DND-41 (cell line): ENCODE measurements at regions not wholly inside any gene's neighbourhood (a gene's known extent, or its start where the extent isn't known, plus 50 kb on each side); places are given as distances from the start of the nearest gene placed in this dataset.

ENCODE experiments used
- EZH2 ChIP-seq: IDR thresholded peaks from 3 replicates; pipeline ENCODE4 v1.6.1; 2012; ENCODE audit warnings: borderline replicate concordance, low read depth, mild to moderate bottlenecking, moderate library complexity, low read length, inconsistent platforms; ENCODE audit not compliant: severe bottlenecking
- TF ChIP-seq, protein P1 (sequence below): IDR thresholded peaks from 2 replicates; pipeline ENCODE4 v1.5.1; 2012; ENCODE audit warnings: borderline replicate concordance, low read length, moderate library complexity, mild to moderate bottlenecking; ENCODE audit not compliant: poor library complexity, severe bottlenecking; ENCODE audit errors: extremely low read depth

- TF ChIP-seq, protein P1, sequence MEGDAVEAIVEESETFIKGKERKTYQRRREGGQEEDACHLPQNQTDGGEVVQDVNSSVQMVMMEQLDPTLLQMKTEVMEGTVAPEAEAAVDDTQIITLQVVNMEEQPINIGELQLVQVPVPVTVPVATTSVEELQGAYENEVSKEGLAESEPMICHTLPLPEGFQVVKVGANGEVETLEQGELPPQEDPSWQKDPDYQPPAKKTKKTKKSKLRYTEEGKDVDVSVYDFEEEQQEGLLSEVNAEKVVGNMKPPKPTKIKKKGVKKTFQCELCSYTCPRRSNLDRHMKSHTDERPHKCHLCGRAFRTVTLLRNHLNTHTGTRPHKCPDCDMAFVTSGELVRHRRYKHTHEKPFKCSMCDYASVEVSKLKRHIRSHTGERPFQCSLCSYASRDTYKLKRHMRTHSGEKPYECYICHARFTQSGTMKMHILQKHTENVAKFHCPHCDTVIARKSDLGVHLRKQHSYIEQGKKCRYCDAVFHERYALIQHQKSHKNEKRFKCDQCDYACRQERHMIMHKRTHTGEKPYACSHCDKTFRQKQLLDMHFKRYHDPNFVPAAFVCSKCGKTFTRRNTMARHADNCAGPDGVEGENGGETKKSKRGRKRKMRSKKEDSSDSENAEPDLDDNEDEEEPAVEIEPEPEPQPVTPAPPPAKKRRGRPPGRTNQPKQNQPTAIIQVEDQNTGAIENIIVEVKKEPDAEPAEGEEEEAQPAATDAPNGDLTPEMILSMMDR = no peak
- no peak for TF ChIP-seq EZH2
These were observed 273.7 kb downstream of the FGF9 start for GRCh38 chr13:21944610-21945009.
